Osteoblast (primary cell): ENCODE measurements at regions not wholly inside any gene's neighbourhood (a gene's known extent, or its start where the extent isn't known, plus 50 kb on each side); places are given as distances from the start of the nearest gene placed in this dataset.
A peak's percentile ranks its signal among the peaks of the same experiment; 100 is the strongest.

Experiments used
- DNase-seq: peaks from one replicate; pipeline ENCODE4 v3.0.0; 2011; ENCODE audit warnings: low spot score, mixed read lengths; ENCODE audit not compliant: insufficient read length; ENCODE audit errors: missing footprints
- H2AFZ ChIP-seq: 2 replicates; pipeline ENCODE4 v1.6.0; 2011; ENCODE audit warnings: mild to moderate bottlenecking, low read length
- H3K27ac ChIP-seq: 2 replicates; pipeline ENCODE4 v1.5.1; 2011; ENCODE audit warnings: mild to moderate bottlenecking, low read depth, low read length, moderate library complexity
- H3K27me3 ChIP-seq: 2 replicates; pipeline ENCODE4 v1.6.0; 2012; ENCODE audit warnings: mild to moderate bottlenecking, control low read depth, inconsistent platforms, low read length, moderate library complexity; ENCODE audit not compliant: insufficient read depth
- H3K36me3 ChIP-seq: 2 replicates; pipeline ENCODE4 v1.5.1; 2011; ENCODE audit warnings: mild to moderate bottlenecking, low read length, control low read depth, moderate library complexity; ENCODE audit not compliant: insufficient read depth
- H3K4me1 ChIP-seq: 2 replicates; pipeline ENCODE4 v1.5.1; 2011; ENCODE audit warnings: mild to moderate bottlenecking, low read length, control low read depth, moderate library complexity; ENCODE audit not compliant: insufficient read depth
- H3K4me2 ChIP-seq: 2 replicates; pipeline ENCODE4 v1.6.0; 2011; ENCODE audit warnings: mild to moderate bottlenecking, low read length; ENCODE audit not compliant: insufficient read depth
- H3K4me3 ChIP-seq: fragments of 200-600 bp; sonication (generic); 3 replicates; pipeline ENCODE4 v1.5.1; 2012; ENCODE audit warnings: mild to moderate bottlenecking, low read length, inconsistent platforms; ENCODE audit not compliant: insufficient read depth
- H3K79me2 ChIP-seq: 2 replicates; pipeline ENCODE4 v1.6.0; 2012; ENCODE audit warnings: mild to moderate bottlenecking, low read length, control low read depth, inconsistent platforms; ENCODE audit not compliant: insufficient read depth
- H3K9me3 ChIP-seq: 2 replicates; pipeline ENCODE4 v1.5.1; 2011; ENCODE audit warnings: low read depth, low read length, control low read depth
- H4K20me1 ChIP-seq: 2 replicates; pipeline ENCODE4 v1.6.0; 2012; ENCODE audit warnings: mild to moderate bottlenecking, low read length, control low read depth; ENCODE audit not compliant: insufficient read depth
- CTCF ChIP-seq: IDR thresholded peaks from 2 replicates; pipeline ENCODE4 v1.5.1; 2011; ENCODE audit warnings: mild to moderate bottlenecking, low read depth, low read length, moderate library complexity; ENCODE audit errors: extremely low read depth

GRCh38 chr3:139774560-139775302, 97.0 kb upstream of the NMNAT3 start:
- DNase-seq = no peak
- Histone ChIP-seq H3K9me3 (no peaks in the 10 kb centered on the region), H3K79me2 (no peaks in the 10 kb centered on the region), H2AFZ (no peak overlapping the region), H3K4me2 (no peak overlapping the region), H3K4me1 (peaks cover 14% of the 10 kb centered on the region), H3K27me3 (peaks cover 51% of the 10 kb centered on the region), H4K20me1 (peaks cover 3% of the 10 kb centered on the region), H3K4me3 (no peak overlapping the region), H3K27ac (no peak overlapping the region), H3K36me3 (no peaks in the 10 kb centered on the region)
- no peak for TF ChIP-seq CTCF

DNA sequence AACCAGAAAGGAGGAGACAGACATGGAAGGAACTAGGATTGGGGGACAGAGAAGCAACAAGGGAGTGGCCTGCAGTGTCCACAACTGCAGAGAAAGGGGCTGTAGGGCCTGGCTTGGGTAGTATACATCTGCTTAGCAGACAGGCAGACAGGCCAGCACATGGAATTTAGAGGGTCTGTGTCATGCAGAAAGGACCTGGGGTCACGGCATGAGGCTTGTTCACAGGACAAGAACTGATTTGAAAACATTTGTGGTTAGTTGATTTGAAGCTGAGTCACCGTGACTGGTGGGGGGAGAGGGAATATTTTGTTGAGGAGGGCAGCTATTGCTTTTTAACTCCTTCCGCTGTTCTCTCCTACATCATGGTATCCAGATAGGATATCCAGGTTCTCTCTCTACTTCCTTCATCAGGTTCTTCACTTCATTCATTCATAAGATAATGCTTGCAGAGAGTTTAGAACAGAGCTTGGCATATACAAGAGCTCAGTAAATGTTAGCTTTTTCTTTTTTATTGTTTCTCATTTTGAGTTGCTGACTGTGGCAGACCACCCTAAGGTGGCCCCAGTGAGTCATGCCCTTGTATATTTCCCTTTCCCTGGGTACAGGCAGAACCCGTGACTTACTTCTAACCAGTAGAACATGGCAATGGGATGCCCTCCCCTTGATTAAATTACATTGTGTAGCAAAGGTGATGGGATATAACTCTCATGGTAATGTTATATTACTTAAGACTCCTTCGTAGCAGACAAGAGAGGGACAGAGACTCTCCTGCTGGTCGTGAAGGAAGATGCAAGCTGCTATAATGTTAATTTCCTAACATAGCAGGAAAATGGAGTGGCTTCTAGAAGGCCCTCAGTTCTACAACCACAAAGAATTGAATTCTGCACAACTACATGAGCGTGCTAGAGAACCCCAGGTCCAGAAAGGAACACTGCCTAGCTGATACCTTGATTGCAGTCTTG, 95.0 kb upstream of the NMNAT3 start:
- H3K27ac ChIP-seq = peak overlapping the region; percentile 12
- H3K9me3 ChIP-seq = no peaks in the 10 kb centered on the region
- DNase-seq = no peak
- no peak overlapping the region for H3K4me3 ChIP-seq
- H2AFZ ChIP-seq = no peak overlapping the region
- peaks cover 3% of the 10 kb centered on the region for H4K20me1 ChIP-seq
- H3K79me2 ChIP-seq = no peaks in the 10 kb centered on the region
- H3K27me3 ChIP-seq = peaks cover 53% of the 10 kb centered on the region
- TF ChIP-seq CTCF = no peak
- H3K4me1 ChIP-seq = peaks cover 14% of the 10 kb centered on the region
- H3K4me2 ChIP-seq = peak overlapping the region; percentile 39
- H3K36me3 ChIP-seq = no peaks in the 10 kb centered on the region

DNA sequence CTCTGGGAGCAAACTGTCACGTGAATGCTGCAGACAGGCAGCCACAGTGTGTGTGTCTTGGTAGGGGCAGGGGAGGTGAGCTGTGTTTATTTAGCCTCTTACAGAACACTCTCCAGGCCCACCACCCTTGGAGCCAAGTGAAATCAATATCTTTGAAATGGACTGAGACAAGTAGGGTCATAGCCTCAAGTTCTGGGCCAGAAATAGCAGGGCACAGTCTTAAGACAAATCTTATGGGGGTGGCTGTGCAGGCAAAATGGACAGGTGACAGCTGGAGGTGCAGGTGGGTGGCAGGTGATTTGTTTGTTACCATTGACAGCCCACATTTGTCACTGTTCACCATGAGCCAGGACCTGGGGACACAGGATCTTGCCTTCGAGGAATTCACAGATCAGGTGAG, 93.6 kb upstream of the NMNAT3 start:
- H3K4me1 ChIP-seq = peaks cover 14% of the 10 kb centered on the region
- no peak overlapping the region for H3K4me3 ChIP-seq
- no peaks in the 10 kb centered on the region for H3K79me2 ChIP-seq
- no peak for DNase-seq
- H3K9me3 ChIP-seq = no peaks in the 10 kb centered on the region
- H3K27ac ChIP-seq = no peak overlapping the region
- peaks cover 3% of the 10 kb centered on the region for H4K20me1 ChIP-seq
- TF ChIP-seq CTCF = no peak
- no peaks in the 10 kb centered on the region for H3K36me3 ChIP-seq
- no peak overlapping the region for H3K4me2 ChIP-seq
- peaks cover 53% of the 10 kb centered on the region for H3K27me3 ChIP-seq
- H2AFZ ChIP-seq = no peak overlapping the region

DNA sequence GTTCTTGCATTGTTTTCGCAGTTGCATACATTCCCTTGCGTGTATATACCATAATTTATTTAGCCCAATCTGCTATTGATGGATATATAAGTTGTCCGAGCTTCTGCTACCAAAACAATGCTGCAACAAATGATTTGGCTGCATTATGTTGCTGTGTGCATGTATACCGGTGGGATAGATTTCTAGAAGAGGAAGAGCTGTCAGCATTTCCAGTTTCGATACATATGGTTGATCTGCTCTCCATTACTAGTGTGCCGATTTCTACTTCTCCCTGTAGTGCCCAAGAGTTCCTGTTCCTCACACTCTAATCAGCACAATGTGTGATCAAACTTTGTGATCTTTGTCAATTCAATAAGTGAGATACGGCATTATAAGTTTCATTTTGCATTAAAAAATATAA, 92.8 kb upstream of the NMNAT3 start:
- Histone ChIP-seq H2AFZ (no peak overlapping the region), H3K27me3 (peaks cover 45% of the 10 kb centered on the region), H3K36me3 (no peaks in the 10 kb centered on the region), H3K4me3 (no peak overlapping the region), H3K4me2 (no peak overlapping the region), H3K9me3 (no peaks in the 10 kb centered on the region), H3K79me2 (no peaks in the 10 kb centered on the region), H3K4me1 (peaks cover 14% of the 10 kb centered on the region), H3K27ac (no peak overlapping the region), H4K20me1 (peaks cover 3% of the 10 kb centered on the region)
- no peak for DNase-seq
- no peak for TF ChIP-seq CTCF
